ENCODE measurements at regions not wholly inside any gene's neighbourhood (a gene's known extent, or its start where the extent isn't known, plus 50 kb on each side); places are given as distances from the start of the nearest gene placed in this dataset.

DNA sequence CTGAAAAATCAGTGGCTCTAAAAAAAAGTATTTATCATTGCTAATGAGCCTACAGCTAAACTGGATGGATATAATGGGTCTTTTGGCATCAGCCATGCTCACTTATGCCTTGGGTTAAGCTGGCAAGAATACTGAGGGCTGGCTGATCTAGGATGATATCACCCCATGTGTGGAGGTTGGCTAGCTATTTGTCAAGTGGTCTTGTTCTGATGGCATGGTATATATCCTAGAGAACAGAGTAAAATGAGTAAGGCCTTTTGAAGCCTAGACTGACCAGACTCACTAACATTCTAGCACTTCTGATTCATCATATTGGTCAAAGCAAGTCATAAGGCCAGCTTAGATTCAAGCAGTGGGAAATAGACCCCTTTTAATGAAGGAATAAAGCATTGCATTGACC is 383.0 kb downstream of the SLITRK1 start (continued):
- no peak for TF ChIP-seq ZSCAN5A (tag by site-specific recombination; IDR thresholded peaks at IDR 0.05)
- TF ChIP-seq ZSCAN30 (tag by site-specific recombination; IDR thresholded peaks at IDR 0.05), result no peak

DNA sequence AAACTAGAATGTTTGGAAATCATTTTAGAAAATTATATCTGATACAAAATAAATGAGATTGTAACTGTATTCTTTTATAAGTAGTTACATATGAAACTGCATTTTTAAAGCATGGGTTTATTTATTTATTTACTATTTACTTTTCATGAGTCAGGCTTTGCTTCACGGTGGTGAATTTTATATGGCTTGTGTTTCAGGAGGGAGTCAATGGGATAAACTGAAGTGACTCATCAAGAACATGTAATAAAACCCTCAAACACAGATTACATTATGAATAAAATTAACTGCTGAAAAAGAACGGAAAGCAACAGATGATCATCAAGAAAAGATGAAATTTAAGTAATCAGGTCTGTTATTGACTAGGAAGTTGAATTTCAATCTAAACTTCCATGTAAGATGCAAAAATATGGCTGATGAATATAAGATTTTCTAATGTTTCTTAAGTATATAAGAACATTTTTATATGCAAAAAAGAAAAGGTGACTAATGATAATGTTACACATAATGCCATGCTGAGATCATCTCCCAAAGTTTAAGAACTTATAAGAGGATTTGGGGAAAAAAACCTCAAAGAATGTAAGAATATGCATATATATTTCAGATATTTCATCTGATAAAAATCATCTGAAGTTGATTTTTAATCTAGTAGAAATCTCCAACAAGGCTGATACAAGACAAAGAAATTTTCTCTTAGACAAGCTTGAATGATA is 383.6 kb downstream of the SLITRK1 start:
- ChIA-PET CTCF (no interaction called here), POLR2A (no interaction called here)
- no peak overlapping the region for H3K4me3 ChIP-seq (ENCODE audit: low read depth, low read length)
- H3K9me3 ChIP-seq (ENCODE audit: control insufficient read depth, insufficient read depth, low read depth, low read length), result no peaks in the 10 kb centered on the region
- H3K27ac ChIP-seq (ENCODE audit: extremely low read depth, low read depth, low read length), result no peak overlapping the region
- H3K36me3 ChIP-seq (ENCODE audit: control insufficient read depth in 2 of 2, insufficient read depth in 1 of 2, low read length in 2 of 2), result no peaks in the 10 kb centered on the region
- no peaks in the 10 kb centered on the region for H3K4me1 ChIP-seq (ENCODE audit: control insufficient read depth, insufficient read depth, low read length)
- TF ChIP-seq ZNF26 (tag by site-specific recombination; IDR thresholded peaks at IDR 0.05), result no peak

- no peak overlapping the region for H3K27ac ChIP-seq (ENCODE audit: extremely low read depth, low read depth, low read length)
- H3K4me3 ChIP-seq (ENCODE audit: low read depth, low read length), result no peak overlapping the region
- ChIA-PET POLR2A (no interaction called here), CTCF (no interaction called here)
- H3K9me3 ChIP-seq (ENCODE audit: control insufficient read depth, insufficient read depth, low read depth, low read length), result no peaks in the 10 kb centered on the region
- H3K36me3 ChIP-seq (ENCODE audit: control insufficient read depth in 2 of 2, insufficient read depth in 1 of 2, low read length in 2 of 2), result no peaks in the 10 kb centered on the region
- TF ChIP-seq HOXA7 (CRISPR knock-in tag; IDR thresholded peaks at IDR 0.05; ENCODE audit: borderline replicate concordance) (no peak), IKZF3 (tag by site-specific recombination; IDR thresholded peaks at IDR 0.05) (no peak), GLI2 (tag by site-specific recombination; IDR thresholded peaks at IDR 0.05; ENCODE audit: borderline replicate concordance, low read depth) (no peak), ZNF560 (tag by site-specific recombination; IDR thresholded peaks at IDR 0.05; ENCODE audit: borderline replicate concordance) (no peak), ZNF423 (tag by site-specific recombination; IDR thresholded peaks at IDR 0.05) (no peak), FEZF1 (tag by site-specific recombination; IDR thresholded peaks at IDR 0.05) (no peak), ZBTB26 (tag by site-specific recombination; optimal IDR thresholded peaks at IDR 0.05) (no peak), ZNF394 (tag by site-specific recombination; IDR thresholded peaks at IDR 0.05; ENCODE audit: borderline replicate concordance) (no peak)
- no peaks in the 10 kb centered on the region for H3K4me1 ChIP-seq (ENCODE audit: control insufficient read depth, insufficient read depth, low read length)
Measured at GRCh38 chr13:83498045-83498444, 384.2 kb downstream of the SLITRK1 start.

- no peak overlapping the region for H3K27ac ChIP-seq (ENCODE audit: extremely low read depth, low read depth, low read length)
- CTCF ChIA-PET, result no interaction called here
- POLR2A ChIA-PET, result no interaction called here
- H3K36me3 ChIP-seq (ENCODE audit: control insufficient read depth in 2 of 2, insufficient read depth in 1 of 2, low read length in 2 of 2), result no peaks in the 10 kb centered on the region
- H3K4me1 ChIP-seq (ENCODE audit: control insufficient read depth, insufficient read depth, low read length), result no peaks in the 10 kb centered on the region
- no peaks in the 10 kb centered on the region for H3K9me3 ChIP-seq (ENCODE audit: control insufficient read depth, insufficient read depth, low read depth, low read length)
- H3K4me3 ChIP-seq (ENCODE audit: low read depth, low read length), result no peak overlapping the region
- TF ChIP-seq ZNF362 (tag by site-specific recombination; IDR thresholded peaks at IDR 0.05) (no peak), ZNF146 (tag by site-specific recombination; IDR thresholded peaks at IDR 0.05) (no peak), ZBTB49 (tag by site-specific recombination; IDR thresholded peaks at IDR 0.05; ENCODE audit: low read depth) (no peak), ZSCAN30 (tag by site-specific recombination; IDR thresholded peaks at IDR 0.05) (no peak), ZNF776 (tag by site-specific recombination; IDR thresholded peaks at IDR 0.05; ENCODE audit: borderline replicate concordance) (no peak), HIC1 (tag by site-specific recombination; IDR thresholded peaks at IDR 0.05) (no peak), ZNF433 (tag by site-specific recombination; IDR thresholded peaks at IDR 0.05; ENCODE audit: low read depth) (no peak)
- TF ChIP-seq, protein P1, sequence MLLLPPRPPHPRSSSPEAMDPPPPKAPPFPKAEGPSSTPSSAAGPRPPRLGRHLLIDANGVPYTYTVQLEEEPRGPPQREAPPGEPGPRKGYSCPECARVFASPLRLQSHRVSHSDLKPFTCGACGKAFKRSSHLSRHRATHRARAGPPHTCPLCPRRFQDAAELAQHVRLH (tag by site-specific recombination; IDR thresholded peaks at IDR 0.05), result no peak
Measured at GRCh38 chr13:83496501-83496900, 385.8 kb downstream of the SLITRK1 start.
